Amniotic epithelial cell (primary cell): ENCODE measurements at regions not wholly inside any gene's neighbourhood (a gene's known extent, or its start where the extent isn't known, plus 50 kb on each side); places are given as distances from the start of the nearest gene placed in this dataset.
A peak's percentile ranks its signal among the peaks of the same experiment; 100 is the strongest.

Experiments used
- DNase-seq: peaks from one replicate; pipeline ENCODE4 v3.0.0-alpha.2; 2010; ENCODE audit warnings: low read depth

DNA sequence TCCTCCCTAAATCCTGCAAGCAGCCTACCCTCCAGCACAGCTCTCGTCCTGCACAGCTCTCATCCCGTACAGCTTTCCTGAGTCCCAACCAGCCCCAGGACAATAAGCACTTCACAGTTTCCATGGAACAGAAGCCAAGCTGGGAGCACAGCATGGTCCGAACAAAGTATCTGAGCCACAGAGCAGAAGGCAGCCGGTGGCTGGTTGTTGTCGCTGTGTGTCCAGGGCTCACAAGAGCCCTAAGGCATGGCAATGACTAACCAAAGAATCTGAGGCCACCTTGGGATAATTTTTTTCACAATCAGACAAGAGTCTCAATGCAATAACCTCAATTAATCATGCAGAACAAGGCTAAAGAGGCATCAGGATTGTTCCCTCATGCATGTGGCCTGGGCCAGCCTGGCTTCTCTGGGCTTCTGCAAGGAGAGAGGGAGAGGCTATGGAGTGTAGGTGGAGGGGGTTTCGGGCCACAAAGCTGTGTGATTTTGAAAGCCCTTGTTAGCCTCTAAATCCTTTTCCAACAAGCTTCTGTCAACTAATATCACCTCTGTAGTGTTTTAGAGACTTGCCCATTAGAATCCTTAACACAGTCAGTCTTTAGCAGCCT lies 323.4 kb downstream of the PIK3R1 start:
- no peak for DNase-seq

DNA sequence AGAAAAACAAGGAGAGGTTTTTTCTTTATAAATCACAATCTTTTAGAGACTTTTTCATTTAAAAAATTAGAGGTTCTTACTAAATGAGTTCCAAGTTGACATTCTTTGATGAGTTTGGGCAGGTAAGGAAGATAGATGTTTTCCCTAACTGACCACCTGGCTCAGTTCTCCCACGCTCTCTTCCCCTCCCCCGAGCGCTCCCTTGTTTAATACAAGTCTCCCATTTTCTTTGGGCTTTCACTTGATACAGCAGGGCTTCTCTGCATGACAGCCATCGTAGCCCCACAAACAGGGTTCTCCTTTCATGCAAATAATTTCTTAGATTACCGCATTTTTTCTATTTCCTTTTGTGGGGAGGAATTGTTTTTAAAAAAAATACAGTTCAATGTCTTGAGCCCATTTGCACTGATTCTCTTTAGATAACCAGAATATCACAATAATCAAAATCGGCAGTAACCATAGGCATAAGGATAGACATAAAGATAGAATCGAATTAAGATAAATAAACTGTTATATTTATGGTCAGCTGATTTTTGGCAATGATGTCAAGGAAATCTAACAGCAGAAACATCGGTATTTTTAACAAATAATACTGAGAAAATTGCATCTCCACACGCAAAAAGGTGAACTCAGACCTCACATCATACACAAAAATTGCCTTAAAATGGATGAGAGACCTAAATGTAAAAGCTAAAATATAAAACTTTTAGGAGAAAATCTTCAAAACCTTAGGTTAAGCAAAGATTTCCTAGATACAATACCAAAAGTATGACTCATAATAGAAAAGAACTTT lies 325.4 kb downstream of the PIK3R1 start:
- DNase-seq: no peak

GRCh38 chr5:68542207-68542606 lies 326.7 kb downstream of the PIK3R1 start:
- DNase-seq: peak; percentile 44

DNA sequence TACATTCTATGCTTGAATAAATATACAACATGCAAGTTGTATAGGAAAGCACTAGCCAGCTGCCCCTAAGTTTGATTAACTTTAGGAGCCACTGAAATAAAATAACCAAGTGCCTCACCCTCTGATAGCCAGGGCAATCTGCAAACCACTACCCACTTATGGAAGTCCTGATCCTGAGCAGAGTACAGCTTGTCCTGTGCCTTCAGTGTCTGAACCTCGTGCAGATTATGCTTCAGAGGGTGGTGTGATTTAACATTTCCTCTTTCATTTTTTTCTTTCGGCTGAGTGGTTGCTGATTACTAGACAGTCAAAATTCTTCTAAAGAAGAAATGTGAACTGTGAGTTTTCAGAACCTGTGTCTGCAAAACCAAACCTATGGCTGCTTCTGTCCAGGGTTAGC lies 327.7 kb downstream of the PIK3R1 start:
- DNase-seq: peak; percentile 70

- DNase-seq: no peak
These were observed 328.6 kb downstream of the PIK3R1 start for GRCh38 chr5:68544091-68544647.

DNA sequence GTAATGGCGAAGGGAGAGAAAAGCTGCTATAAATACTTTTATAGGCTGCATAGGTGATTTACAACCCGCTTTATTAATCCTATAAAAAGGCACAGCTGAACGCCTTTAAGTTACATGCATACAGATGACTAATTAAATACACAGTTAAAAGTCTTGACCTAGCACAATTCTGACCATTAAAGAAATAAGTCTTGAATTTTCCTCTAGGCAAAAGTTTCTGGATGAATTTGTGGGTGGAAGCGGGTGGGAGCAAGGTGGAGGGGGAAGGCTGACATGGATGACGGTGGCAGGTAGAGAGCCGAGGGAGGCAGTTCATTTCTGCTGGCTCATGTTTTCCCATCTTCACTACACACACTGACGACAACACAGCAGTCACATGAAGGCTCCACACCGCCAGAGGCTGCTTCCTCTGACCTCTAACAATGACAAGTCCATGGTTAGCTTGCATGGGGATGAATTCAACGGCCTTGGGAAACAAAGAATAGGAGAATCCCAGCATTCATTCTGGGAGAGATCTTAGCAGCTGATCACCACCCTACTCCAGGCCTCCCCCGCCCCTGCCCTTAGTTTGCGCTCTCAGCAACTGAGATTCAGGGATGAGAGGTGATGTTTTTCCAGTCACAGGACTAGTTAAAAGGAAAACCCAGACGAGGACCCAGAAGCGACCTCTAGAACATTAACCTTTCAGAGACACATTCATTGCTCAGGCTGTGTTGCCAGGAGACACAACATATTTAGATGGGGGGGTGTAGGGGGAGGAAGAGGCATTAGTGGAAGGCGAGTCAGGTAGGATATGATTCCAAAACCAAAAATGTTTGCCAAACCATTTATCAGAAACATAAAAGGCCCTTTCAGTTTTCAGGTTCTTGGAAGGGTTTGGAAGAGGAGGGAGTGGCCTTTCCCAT lies 329.3 kb downstream of the PIK3R1 start:
- DNase-seq: no peak

- no peak for DNase-seq
These were observed 330.2 kb downstream of the PIK3R1 start for GRCh38 chr5:68545636-68546295.

- no peak for DNase-seq
These were observed 331.5 kb downstream of the PIK3R1 start for GRCh38 chr5:68547056-68547455.

GRCh38 chr5:68547622-68548021 lies 332.1 kb downstream of the PIK3R1 start:
- DNase-seq: no peak

DNA sequence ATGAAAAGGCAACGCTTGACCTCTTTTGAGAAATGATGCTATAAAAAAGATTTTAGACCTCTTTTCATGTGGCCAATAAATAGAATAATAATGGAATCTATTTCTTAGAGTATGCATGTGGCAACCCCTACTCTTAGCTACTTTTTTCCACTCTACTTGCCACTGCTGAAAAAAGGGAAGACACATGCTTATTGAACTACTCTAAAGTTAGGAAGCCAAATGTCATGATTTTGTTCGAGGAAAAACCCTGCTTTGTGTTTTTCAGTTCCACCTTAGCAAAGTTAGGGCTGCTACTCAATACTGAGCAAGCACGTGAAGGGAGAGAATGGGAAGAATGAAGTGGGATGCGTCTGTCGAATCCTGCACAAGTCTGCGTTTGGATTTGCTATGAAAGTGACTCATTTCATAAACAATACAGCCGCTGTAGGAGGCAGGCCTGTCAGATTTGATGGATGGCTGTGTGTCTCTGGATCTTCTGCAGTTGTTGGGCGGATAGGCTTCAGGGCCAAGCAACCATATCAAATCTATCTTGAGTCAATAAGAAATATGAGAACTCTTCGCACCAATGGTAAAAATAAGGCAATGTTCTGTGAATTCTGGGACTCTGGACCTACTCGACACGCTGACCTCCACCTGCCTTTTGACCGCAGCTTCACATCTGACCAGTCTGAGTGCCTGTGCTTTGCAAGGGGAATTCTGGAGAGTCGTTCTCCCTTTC lies 333.6 kb downstream of the PIK3R1 start:
- peak; percentile 94 for DNase-seq

- DNase-seq: no peak
These were observed 334.5 kb downstream of the PIK3R1 start for GRCh38 chr5:68550015-68550414.

DNA sequence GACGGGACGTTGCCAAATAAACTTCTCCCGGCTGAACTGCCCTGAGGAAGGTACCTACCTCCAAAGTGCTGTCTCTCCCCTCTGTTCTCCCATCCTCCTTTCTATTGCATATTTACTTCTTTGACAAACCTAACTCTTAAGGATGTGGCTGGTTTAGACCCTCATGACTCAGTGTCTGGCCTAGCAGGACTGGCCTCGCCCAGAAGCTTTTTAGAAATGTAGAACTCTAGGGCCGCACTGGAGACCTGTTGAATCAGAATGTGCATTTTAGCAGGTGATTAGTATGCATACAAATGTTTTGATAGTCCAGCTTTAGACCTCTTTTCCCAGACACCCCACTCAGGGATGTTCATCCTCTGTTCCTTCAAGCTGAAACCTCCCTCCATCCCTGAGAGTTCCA lies 335.9 kb downstream of the PIK3R1 start:
- no peak for DNase-seq

DNA sequence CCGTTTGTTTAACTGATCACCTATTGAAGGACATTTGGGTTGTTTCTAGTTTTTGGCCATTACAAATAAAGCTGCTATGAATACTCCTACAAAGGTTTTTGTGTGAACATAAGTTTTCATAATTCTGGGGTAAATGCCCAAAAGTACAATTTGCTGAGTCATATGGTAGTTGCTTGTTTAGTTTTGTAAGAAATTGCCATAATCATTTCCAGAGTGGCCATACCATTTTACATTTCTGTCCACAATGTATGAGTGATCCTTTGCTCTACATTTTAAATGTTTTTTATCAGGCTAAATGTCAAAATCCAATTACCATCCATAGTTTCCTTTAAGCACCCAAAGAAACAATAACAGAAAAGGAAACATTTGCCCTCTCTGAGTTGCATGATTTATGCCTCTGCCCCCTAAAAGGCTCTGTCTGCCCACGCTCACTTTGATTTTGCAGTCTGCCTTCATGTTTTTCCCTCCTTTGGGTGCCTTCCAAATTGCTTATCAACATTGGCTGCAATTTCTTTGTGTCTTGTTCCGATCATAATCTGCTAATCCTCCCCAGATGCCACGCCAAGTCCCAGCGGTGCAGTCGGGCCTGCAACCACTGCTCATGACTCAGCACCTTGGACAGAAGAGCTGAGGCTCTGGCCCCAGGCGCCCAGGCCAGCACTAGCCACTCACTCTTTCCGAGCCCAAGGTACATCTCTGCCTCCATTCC lies 339.2 kb downstream of the PIK3R1 start:
- peak; percentile 93 for DNase-seq

- DNase-seq: no peak
These were observed 340.5 kb downstream of the PIK3R1 start for GRCh38 chr5:68555907-68556681.

- DNase-seq: no peak
These were observed 341.8 kb downstream of the PIK3R1 start for GRCh38 chr5:68557162-68557936.

- DNase-seq: peak; percentile 77
These were observed 346.8 kb downstream of the PIK3R1 start for GRCh38 chr5:68562308-68562707.

- DNase-seq: no peak
These were observed 349.9 kb downstream of the PIK3R1 start for GRCh38 chr5:68565427-68565826.

DNA sequence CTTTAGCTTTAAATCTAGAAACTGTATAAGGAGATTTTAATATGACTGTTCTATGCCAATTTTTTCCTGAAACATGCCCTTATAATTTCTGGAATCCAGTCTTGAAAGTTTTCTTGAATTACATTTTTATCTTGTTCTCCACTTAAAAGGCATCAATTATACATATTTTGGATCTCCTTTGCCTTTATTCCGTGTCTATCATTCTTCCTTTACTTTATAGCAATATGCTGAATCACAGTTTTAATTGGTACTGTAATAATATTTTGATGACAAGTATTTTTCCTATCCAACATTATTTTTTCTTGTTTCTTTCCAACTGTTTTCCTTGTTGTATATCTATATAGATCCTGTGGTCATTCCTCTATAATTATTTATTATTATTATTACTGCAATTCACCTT lies 361.2 kb downstream of the PIK3R1 start:
- no peak for DNase-seq

- no peak for DNase-seq
These were observed 366.7 kb downstream of the PIK3R1 start for GRCh38 chr5:68582284-68582683.
